K562 (cell line): ENCODE measurements at regions not wholly inside any gene's neighbourhood (a gene's known extent, or its start where the extent isn't known, plus 50 kb on each side); places are given as distances from the start of the nearest gene placed in this dataset.
"Not testable (repeated sequence)": the region's sequence is repeated elsewhere in the genome, so short reads cannot be mapped to it uniquely, and the experiment has no call there.

ENCODE experiments used
- ATAC-seq: fragments of 200-7000 bp; cut with Tn5 transposase; 3 replicates; pipeline ENCODE4 v1.9.1; 2020; ENCODE audit warnings: moderate library complexity
- BruUV-seq: library from RNA; stranded (reverse); fragments of 400-500 nt; replicated peaks from 2 replicates; lab custom pipeline; 2021; lab: Mats Ljungman, UMichigan
- CTCF ChIA-PET: fragments of 300-600 bp; formaldehyde crosslinking; extraction: SDS; loops from one replicate; lab custom pipeline; 2021; ENCODE audit warnings: low intra/inter-chr PET ratio; lab: Yijun Ruan, JAX
- POLR2A ChIA-PET: fragments of 300-600, 350-650 bp; sonication (Branson Sonifier 250); formaldehyde crosslinking; extraction: SDS; loops from one replicate; lab custom pipeline; 2021; ENCODE audit warnings: antibody characterized with exemption, inconsistent platforms; lab: Yijun Ruan, JAX
- DNase-seq, 4 experiments: peaks; one replicate each; pipeline versions ENCODE4 v3.0.0 to v3.0.0-alpha.2; 2011 to 2018; ENCODE audit warnings: low spot score in 3 of 4, mixed read lengths in 3 of 4; ENCODE audit errors: extremely low read depth in 1 of 4
- FAIRE-seq: peaks from 2 replicates; lab custom pipeline; 2011; peaks lifted over from hg19 to GRCh38; lab: Jason Lieb, UNC
- H2AFZ ChIP-seq: 2 replicates; pipeline ENCODE4 v1.6.0; 2011; ENCODE audit warnings: low read depth, low read length, control low read depth, inconsistent platforms
- H3K27ac ChIP-seq: fragments of 200-600 bp; 3 replicates; pipeline ENCODE4 v1.8.0; 2011; ENCODE audit warnings: low read depth, mild to moderate bottlenecking, control low read depth, inconsistent platforms, low read length, moderate library complexity, mixed read lengths; ENCODE audit errors: extremely low read depth
- H3K27me3 ChIP-seq, 2 experiments: fragments of 300-600 bp in 1 of 2; 2 replicates in 1 of 2; 3 replicates in 1 of 2; pipeline versions ENCODE4 v1.6.0 to v1.8.0; 2011; ENCODE audit warnings: inconsistent platforms in 2 of 2, low read length in 2 of 2, mild to moderate bottlenecking in 1 of 2, mixed read lengths in 1 of 2, moderate library complexity in 1 of 2; ENCODE audit not compliant: control insufficient read depth in 2 of 2, insufficient read depth in 2 of 2
- H3K36me3 ChIP-seq: fragments of 300-600 bp; 3 replicates; pipeline ENCODE4 v1.8.0; 2011; ENCODE audit warnings: mild to moderate bottlenecking, low read length, inconsistent platforms; ENCODE audit not compliant: control insufficient read depth, insufficient read depth
- H3K4me1 ChIP-seq, 2 experiments: fragments of 200-600 bp in 1 of 2; replicated peaks in 1 of 2; 2 replicates in 1 of 2; 3 replicates in 1 of 2; pipeline versions ENCODE4 v1.5.1 to v1.8.0; 2011; ENCODE audit warnings: inconsistent platforms in 2 of 2, low read length in 2 of 2, mild to moderate bottlenecking in 1 of 2, mixed read lengths in 1 of 2, moderate library complexity in 1 of 2; ENCODE audit not compliant: control insufficient read depth in 2 of 2, insufficient read depth in 2 of 2
- H3K4me2 ChIP-seq: 2 replicates; pipeline ENCODE4 v1.6.1; 2011; ENCODE audit warnings: low read length, control low read depth, inconsistent platforms, mixed read lengths; ENCODE audit not compliant: insufficient read depth
- H3K4me3 ChIP-seq: fragments of 200-600 bp; sonication (generic), shearing (Covaris generic); 2 replicates; pipeline ENCODE4 v1.5.1; 2016; ENCODE audit warnings: control low read depth, inconsistent platforms
- H3K79me2 ChIP-seq: fragments of 200-600 bp; 3 replicates; pipeline ENCODE4 v1.8.0; 2011; ENCODE audit warnings: low read length, inconsistent platforms; ENCODE audit not compliant: control insufficient read depth, insufficient read depth
- H3K9ac ChIP-seq, 2 experiments: 2 replicates each; pipeline versions ENCODE4 v1.6.0 to v1.6.1; 2011; ENCODE audit warnings: low read depth in 2 of 2, low read length in 2 of 2, control low read depth in 1 of 2, inconsistent platforms in 1 of 2, mild to moderate bottlenecking in 1 of 2, mixed read lengths in 1 of 2; ENCODE audit not compliant: insufficient read depth in 1 of 2
- H3K9me1 ChIP-seq: one replicate; pipeline ENCODE4 v1.6.0; 2011; ENCODE audit warnings: inconsistent platforms, mild to moderate bottlenecking, low read length, moderate library complexity; ENCODE audit not compliant: control insufficient read depth, insufficient read depth
- H3K9me3 ChIP-seq: replicated peaks from 2 replicates; pipeline ENCODE4 v1.5.1; 2011; ENCODE audit warnings: low read depth, low read length, inconsistent platforms; ENCODE audit not compliant: control insufficient read depth, insufficient read depth
- H4K20me1 ChIP-seq: replicated peaks from 2 replicates; pipeline ENCODE4 v1.6.1; 2011; ENCODE audit warnings: low read length, inconsistent platforms, mixed read lengths; ENCODE audit not compliant: control insufficient read depth, insufficient read depth
- ATF3 ChIP-seq, 2 experiments: fragments of 450-650 bp in 1 of 2; sonication (generic) in 1 of 2; formaldehyde crosslinking in 1 of 2; IDR thresholded peaks in 1 of 2; conservative IDR thresholded peaks in 1 of 2; 2 replicates each; pipeline versions ENCODE4 v1.6.1 to v1.8.1; 2016 to 2023; ENCODE audit warnings: mild to moderate bottlenecking in 2 of 2, moderate library complexity in 2 of 2, inconsistent platforms in 1 of 2, missing genetic modification reagents in 1 of 2
- MCM7 ChIP-seq, 2 experiments: fragments of 450-650 bp; IDR thresholded peaks; 2 replicates each; pipeline ENCODE4 v1.6.1; 2016 to 2018
- NR0B1 ChIP-seq: fragments of 450-650 bp; IDR thresholded peaks from one replicate; pipeline ENCODE4 v1.6.1; 2018; ENCODE audit warnings: mild to moderate bottlenecking, moderate library complexity; ENCODE audit not compliant: partially characterized antibody
- ZFP36 ChIP-seq: fragments of 150-350 bp; IDR thresholded peaks from 2 replicates; pipeline ENCODE4 v1.6.1; 2018; ENCODE audit warnings: low read length, low read depth; ENCODE audit not compliant: partially characterized antibody
- ZNF584 ChIP-seq: fragments of 200-800 bp; sonication (Bioruptor generic); IDR thresholded peaks from 2 replicates; pipeline ENCODE4 v1.6.1; 2016; ENCODE audit warnings: low read depth, mild to moderate bottlenecking, missing genetic modification characterization, missing compliant biosample characterization
- WGBS: fragments of 100-300 bp; shearing (Covaris generic); methylation state at CpG from one replicate; pipeline ENCODE4 v1.1.6; 2016; ENCODE audit warnings: low coverage, mixed read lengths; ENCODE audit not compliant: insufficient coverage; ENCODE audit errors: missing lambda C conversion rate; 5-methylcytosine and 5-hydroxymethylcytosine counted together
- in situ Hi-C: fragments of 300-500 bp; cut with MboI; formaldehyde crosslinking; loops from 4 replicates; pipeline ENCODE4 v1.15.0; 2018; ENCODE audit warnings: inconsistent platforms, mixed read lengths
- intact Hi-C: fragments of 100-400 bp; cut with micrococcal nuclease; formaldehyde crosslinking; loops from 2 replicates; pipeline ENCODE4 v1.14.2; 2022

- in situ Hi-C loops (no loop called here), intact Hi-C loops (no loop called here)
- Histone ChIP-seq H3K9me1 (no peaks in the 10 kb centered on the region), H3K4me1 (no peaks in the 10 kb centered on the region), H3K36me3 (no peaks in the 10 kb centered on the region), H4K20me1 (no peaks in the 10 kb centered on the region), H3K79me2 (no peaks in the 10 kb centered on the region), H3K4me3 (no peak overlapping the region), H2AFZ (no peak overlapping the region), H3K9me3 (no peaks in the 10 kb centered on the region), H3K9ac (no peak overlapping the region), H3K4me2 (no peak overlapping the region), H3K27ac (no peak overlapping the region), H3K27me3 (no peaks in the 10 kb centered on the region)
- no TSS peak for BruUV-seq
- ATAC-seq (no peak), FAIRE-seq (no peak), DNase-seq (no peak)
- CTCF ChIA-PET = no interaction called here
- 14% methylated on average over 1 of the region's 1 CpG for WGBS
- no peak for TF ChIP-seq NR0B1
- TF ChIP-seq MCM7 (IDR thresholded peaks at IDR 0.05) = no peak
- TF ChIP-seq ZNF584 (CRISPR knock-in tag) = no peak
- POLR2A ChIA-PET = no interaction called here
Measured at GRCh38 chrX:108900333-108900732, 164.0 kb upstream of the IRS4 start.

GRCh38 chrX:108896349-108896748 lies 160.0 kb upstream of the IRS4 start:
- CTCF ChIA-PET; H3K4me2 ChIP-seq; intact Hi-C loops; H3K27me3 ChIP-seq; DNase-seq; H2AFZ ChIP-seq; H4K20me1 ChIP-seq; POLR2A ChIA-PET; BruUV-seq; H3K79me2 ChIP-seq; H3K9ac ChIP-seq; ATAC-seq; H3K9me3 ChIP-seq; in situ Hi-C loops; FAIRE-seq; H3K4me3 ChIP-seq; H3K27ac ChIP-seq; H3K36me3 ChIP-seq; H3K9me1 ChIP-seq; H3K4me1 ChIP-seq; TF ChIP-seq ATF3 (CRISPR knock-in tag; conservative IDR thresholded peaks at IDR 0.05): not testable (repeated sequence)
- TF ChIP-seq ZFP36 = peak; percentile 27
- TF ChIP-seq ATF3 (IDR thresholded peaks at IDR 0.05) = peak; percentile 33; the same call in 1 of the 2 replicates
